Neural cell (in vitro differentiated cells): ENCODE measurements at regions not wholly inside any gene's neighbourhood (a gene's known extent, or its start where the extent isn't known, plus 50 kb on each side); places are given as distances from the start of the nearest gene placed in this dataset.

Experiments used
- H2AFZ ChIP-seq: fragments of 200-600, 300-800 bp; sonication (generic), shearing (Covaris generic); 2 replicates; pipeline ENCODE4 v1.6.0; 2014; ENCODE audit warnings: low read depth, mild to moderate bottlenecking, antibody characterized with exemption, low read length, moderate library complexity
- H3F3A ChIP-seq: fragments of 200-600 bp; shearing (Covaris generic); 2 replicates; pipeline ENCODE4 v1.6.1; 2016; ENCODE audit warnings: mild to moderate bottlenecking, moderate library complexity, mixed read lengths, antibody characterized with exemption, low read length; ENCODE audit not compliant: insufficient read depth, poor library complexity, severe bottlenecking
- H3K27ac ChIP-seq: fragments of 200-600, 300-800 bp; sonication (generic), shearing (Covaris generic); 2 replicates; pipeline ENCODE4 v1.5.1; 2014; ENCODE audit warnings: mild to moderate bottlenecking, low read length, moderate library complexity
- H3K27me3 ChIP-seq: fragments of 300-800, 200-600 bp; sonication (generic), shearing (Covaris generic); 2 replicates; pipeline ENCODE4 v1.6.0; 2014; ENCODE audit warnings: mild to moderate bottlenecking, low read depth, low read length, moderate library complexity; ENCODE audit not compliant: insufficient read depth
- H3K36me3 ChIP-seq: fragments of 300-800, 200-600 bp; sonication (generic), shearing (Covaris generic); 2 replicates; pipeline ENCODE4 v1.5.1; 2014; ENCODE audit warnings: mild to moderate bottlenecking, antibody characterized with exemption, low read length, moderate library complexity; ENCODE audit not compliant: insufficient read depth
- H3K4me2 ChIP-seq: fragments of 300-800, 200-600 bp; sonication (generic), shearing (Covaris generic); 2 replicates; pipeline ENCODE4 v1.6.0; 2014; ENCODE audit warnings: mild to moderate bottlenecking, low read length
- H3K4me3 ChIP-seq: fragments of 300-800, 200-600 bp; sonication (generic), shearing (Covaris generic); 2 replicates; pipeline ENCODE4 v1.5.1; 2014; ENCODE audit warnings: mild to moderate bottlenecking, low read length, moderate library complexity
- H3K79me2 ChIP-seq: fragments of 200-600 bp; shearing (Covaris generic); replicated peaks from 2 replicates; pipeline ENCODE4 v1.6.0; 2014; ENCODE audit warnings: mild to moderate bottlenecking, low read length, moderate library complexity; ENCODE audit not compliant: insufficient read depth
- H3K9ac ChIP-seq: fragments of 300-800, 200-600 bp; sonication (generic), shearing (Covaris generic); 2 replicates; pipeline ENCODE4 v1.6.1; 2016; ENCODE audit warnings: mild to moderate bottlenecking, low read length, mixed read lengths
- H3K9me2 ChIP-seq: fragments of 200-600 bp; shearing (Covaris generic); 2 replicates; pipeline ENCODE4 v1.6.1; 2016; ENCODE audit warnings: mild to moderate bottlenecking, low read length, mixed read lengths; ENCODE audit not compliant: insufficient read depth
- H3K9me3 ChIP-seq: fragments of 200-600, 300-800 bp; sonication (generic), shearing (Covaris generic); 2 replicates; pipeline ENCODE4 v1.6.1; 2016; ENCODE audit warnings: mild to moderate bottlenecking, mixed run types, low read length, moderate library complexity, mixed read lengths
- H4K20me1 ChIP-seq: fragments of 200-600 bp; shearing (Covaris generic); 2 replicates; pipeline ENCODE4 v1.6.1; 2016; ENCODE audit warnings: mild to moderate bottlenecking, mixed run types; ENCODE audit not compliant: insufficient read depth
- EP300 ChIP-seq: fragments of 450-650 bp; conservative IDR thresholded peaks from 2 replicates; pipeline ENCODE4 v1.6.1; 2014; ENCODE audit warnings: antibody characterized with exemption, mild to moderate bottlenecking, moderate library complexity; ENCODE audit not compliant: poor library complexity, severe bottlenecking
- EZH2 ChIP-seq: fragments of 200-600, 300-800 bp; shearing (Covaris generic), sonication (generic); IDR thresholded peaks from 2 replicates; pipeline ENCODE4 v1.6.1; 2014; ENCODE audit warnings: antibody characterized with exemption, low read length, borderline replicate concordance, mild to moderate bottlenecking; ENCODE audit not compliant: insufficient read depth, poor library complexity, severe bottlenecking
- MXI1 ChIP-seq: fragments of 450-650 bp; conservative IDR thresholded peaks from 2 replicates; pipeline ENCODE4 v1.6.1; 2014; ENCODE audit warnings: antibody characterized with exemption, mild to moderate bottlenecking; ENCODE audit not compliant: poor library complexity, severe bottlenecking
- POLR2AphosphoS5 ChIP-seq: IDR thresholded peaks from 2 replicates; pipeline ENCODE4 v1.6.1; 2012
- RAD21 ChIP-seq: fragments of 450-650 bp; conservative IDR thresholded peaks from 2 replicates; pipeline ENCODE4 v1.6.1; 2014; ENCODE audit warnings: antibody characterized with exemption, mild to moderate bottlenecking, moderate library complexity
- SMC3 ChIP-seq: fragments of 450-650 bp; conservative IDR thresholded peaks from 2 replicates; pipeline ENCODE4 v1.6.1; 2014; ENCODE audit warnings: antibody characterized with exemption, mild to moderate bottlenecking, moderate library complexity; ENCODE audit not compliant: poor library complexity
- TAF1 ChIP-seq: IDR thresholded peaks from 2 replicates; pipeline ENCODE4 v1.6.1; 2012; ENCODE audit warnings: low read depth
- TF ChIP-seq, protein P1 (sequence below): fragments of 450-650 bp; IDR thresholded peaks from 2 replicates; pipeline ENCODE4 v1.5.1; 2014; ENCODE audit warnings: antibody characterized with exemption, mild to moderate bottlenecking, moderate library complexity; ENCODE audit not compliant: poor library complexity, severe bottlenecking
- TF ChIP-seq, protein P2 (sequence below): IDR thresholded peaks from 2 replicates; pipeline ENCODE4 v1.6.1; 2012; ENCODE audit warnings: borderline replicate concordance

DNA sequence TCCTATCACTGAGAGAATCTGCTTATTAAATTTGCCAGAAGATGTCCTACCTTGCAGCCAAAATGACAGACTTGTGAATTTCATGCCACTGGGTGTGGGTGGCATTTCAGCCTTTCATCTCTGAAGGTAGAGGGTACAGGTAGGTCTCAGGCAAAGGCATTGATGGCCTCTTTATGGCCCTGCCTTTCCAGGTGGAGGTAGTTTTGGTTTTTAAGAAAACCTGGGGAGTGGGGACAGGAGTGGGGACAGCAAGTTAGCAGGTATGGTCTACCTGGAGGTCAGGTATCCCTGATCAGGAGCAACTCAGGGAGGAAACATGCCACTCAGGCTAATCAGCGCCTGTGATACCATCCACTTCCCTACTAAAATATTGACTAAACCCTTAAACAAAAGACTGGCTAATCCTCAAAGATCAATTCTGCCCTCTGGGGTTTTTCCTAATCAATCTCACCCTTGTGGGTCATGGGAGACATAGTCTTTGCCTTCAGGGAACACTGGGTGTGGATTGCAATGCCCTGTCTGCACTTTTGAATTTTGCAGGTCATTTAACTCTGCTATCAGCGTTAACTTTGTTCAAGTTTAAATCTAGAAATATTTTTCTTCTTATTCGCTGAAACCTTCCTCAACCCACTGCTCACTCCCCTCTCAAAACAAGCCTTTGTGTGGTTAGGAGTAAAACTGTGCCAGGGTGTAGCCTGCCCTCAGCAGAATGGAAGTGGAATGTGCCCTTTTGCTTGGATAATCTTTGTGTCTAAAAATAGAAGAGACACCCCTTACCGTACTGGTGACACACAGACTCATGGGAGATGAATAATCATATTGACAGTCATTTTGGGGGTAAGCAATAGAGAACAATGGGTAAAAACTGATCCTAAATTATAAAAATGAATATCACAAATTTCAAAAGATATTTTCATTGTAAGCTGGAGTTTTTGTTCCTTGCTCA is 233.7 kb downstream of the COG6 start:
- Histone ChIP-seq H3K36me3 (no peaks in the 10 kb centered on the region), H3F3A (no peaks in the 10 kb centered on the region), H3K4me2 (no peak overlapping the region), H3K27ac (no peak overlapping the region), H4K20me1 (no peaks in the 10 kb centered on the region), H3K9ac (no peak overlapping the region), H3K9me3 (no peaks in the 10 kb centered on the region), H3K4me3 (no peak overlapping the region), H2AFZ (no peak overlapping the region), H3K27me3 (no peaks in the 10 kb centered on the region), H3K79me2 (no peaks in the 10 kb centered on the region), H3K9me2 (no peaks in the 10 kb centered on the region)
- TF ChIP-seq, protein P1, sequence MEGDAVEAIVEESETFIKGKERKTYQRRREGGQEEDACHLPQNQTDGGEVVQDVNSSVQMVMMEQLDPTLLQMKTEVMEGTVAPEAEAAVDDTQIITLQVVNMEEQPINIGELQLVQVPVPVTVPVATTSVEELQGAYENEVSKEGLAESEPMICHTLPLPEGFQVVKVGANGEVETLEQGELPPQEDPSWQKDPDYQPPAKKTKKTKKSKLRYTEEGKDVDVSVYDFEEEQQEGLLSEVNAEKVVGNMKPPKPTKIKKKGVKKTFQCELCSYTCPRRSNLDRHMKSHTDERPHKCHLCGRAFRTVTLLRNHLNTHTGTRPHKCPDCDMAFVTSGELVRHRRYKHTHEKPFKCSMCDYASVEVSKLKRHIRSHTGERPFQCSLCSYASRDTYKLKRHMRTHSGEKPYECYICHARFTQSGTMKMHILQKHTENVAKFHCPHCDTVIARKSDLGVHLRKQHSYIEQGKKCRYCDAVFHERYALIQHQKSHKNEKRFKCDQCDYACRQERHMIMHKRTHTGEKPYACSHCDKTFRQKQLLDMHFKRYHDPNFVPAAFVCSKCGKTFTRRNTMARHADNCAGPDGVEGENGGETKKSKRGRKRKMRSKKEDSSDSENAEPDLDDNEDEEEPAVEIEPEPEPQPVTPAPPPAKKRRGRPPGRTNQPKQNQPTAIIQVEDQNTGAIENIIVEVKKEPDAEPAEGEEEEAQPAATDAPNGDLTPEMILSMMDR = no peak
- TF ChIP-seq, protein P2, sequence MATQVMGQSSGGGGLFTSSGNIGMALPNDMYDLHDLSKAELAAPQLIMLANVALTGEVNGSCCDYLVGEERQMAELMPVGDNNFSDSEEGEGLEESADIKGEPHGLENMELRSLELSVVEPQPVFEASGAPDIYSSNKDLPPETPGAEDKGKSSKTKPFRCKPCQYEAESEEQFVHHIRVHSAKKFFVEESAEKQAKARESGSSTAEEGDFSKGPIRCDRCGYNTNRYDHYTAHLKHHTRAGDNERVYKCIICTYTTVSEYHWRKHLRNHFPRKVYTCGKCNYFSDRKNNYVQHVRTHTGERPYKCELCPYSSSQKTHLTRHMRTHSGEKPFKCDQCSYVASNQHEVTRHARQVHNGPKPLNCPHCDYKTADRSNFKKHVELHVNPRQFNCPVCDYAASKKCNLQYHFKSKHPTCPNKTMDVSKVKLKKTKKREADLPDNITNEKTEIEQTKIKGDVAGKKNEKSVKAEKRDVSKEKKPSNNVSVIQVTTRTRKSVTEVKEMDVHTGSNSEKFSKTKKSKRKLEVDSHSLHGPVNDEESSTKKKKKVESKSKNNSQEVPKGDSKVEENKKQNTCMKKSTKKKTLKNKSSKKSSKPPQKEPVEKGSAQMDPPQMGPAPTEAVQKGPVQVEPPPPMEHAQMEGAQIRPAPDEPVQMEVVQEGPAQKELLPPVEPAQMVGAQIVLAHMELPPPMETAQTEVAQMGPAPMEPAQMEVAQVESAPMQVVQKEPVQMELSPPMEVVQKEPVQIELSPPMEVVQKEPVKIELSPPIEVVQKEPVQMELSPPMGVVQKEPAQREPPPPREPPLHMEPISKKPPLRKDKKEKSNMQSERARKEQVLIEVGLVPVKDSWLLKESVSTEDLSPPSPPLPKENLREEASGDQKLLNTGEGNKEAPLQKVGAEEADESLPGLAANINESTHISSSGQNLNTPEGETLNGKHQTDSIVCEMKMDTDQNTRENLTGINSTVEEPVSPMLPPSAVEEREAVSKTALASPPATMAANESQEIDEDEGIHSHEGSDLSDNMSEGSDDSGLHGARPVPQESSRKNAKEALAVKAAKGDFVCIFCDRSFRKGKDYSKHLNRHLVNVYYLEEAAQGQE = no peak
- TF ChIP-seq POLR2AphosphoS5 (no peak), MXI1 (no peak), RAD21 (no peak), EP300 (no peak), SMC3 (no peak), TAF1 (no peak), EZH2 (no peak)

DNA sequence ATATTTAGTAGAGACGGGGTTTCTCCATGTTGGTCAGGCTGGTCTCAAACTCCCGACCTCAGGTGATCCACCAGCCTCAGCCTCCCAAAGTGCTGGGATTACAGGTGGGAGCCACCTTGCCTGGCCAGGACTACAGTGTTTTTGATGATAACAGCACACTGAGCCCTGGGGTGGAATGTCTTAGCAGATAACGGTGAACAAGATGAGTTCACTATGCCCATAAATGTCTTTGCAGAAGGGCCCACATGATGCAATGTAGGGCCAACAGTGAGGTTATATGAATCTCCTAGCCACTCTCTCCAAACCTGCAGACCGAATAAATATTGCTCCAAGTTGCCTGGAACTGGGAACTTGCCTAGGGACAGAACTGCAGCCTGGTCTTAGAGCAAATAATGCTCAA is 235.1 kb downstream of the COG6 start:
- Histone ChIP-seq H3K9me3 (no peaks in the 10 kb centered on the region), H3K27me3 (no peaks in the 10 kb centered on the region), H3K4me3 (no peak overlapping the region), H3K4me2 (no peak overlapping the region), H4K20me1 (no peaks in the 10 kb centered on the region), H3K9me2 (no peaks in the 10 kb centered on the region), H2AFZ (no peak overlapping the region), H3K79me2 (no peaks in the 10 kb centered on the region), H3K9ac (no peak overlapping the region), H3F3A (no peaks in the 10 kb centered on the region), H3K27ac (no peak overlapping the region), H3K36me3 (no peaks in the 10 kb centered on the region)
- TF ChIP-seq EP300 (no peak), EZH2 (no peak), POLR2AphosphoS5 (no peak), SMC3 (no peak), RAD21 (no peak), TAF1 (no peak), MXI1 (no peak)
- TF ChIP-seq, protein P2 = no peak
- TF ChIP-seq, protein P1 = no peak
